ENCODE measurements at regions not wholly inside any gene's neighbourhood (a gene's known extent, or its start where the extent isn't known, plus 50 kb on each side); places are given as distances from the start of the nearest gene placed in this dataset.

GRCh38 chr18:77948567-77948966, 698.9 kb downstream of the GALR1 start:
- Histone ChIP-seq H3K4me1 (ENCODE audit: control insufficient read depth, insufficient read depth, low read length, unreplicated experiment) (no peaks in the 10 kb centered on the region), H2AFZ (ENCODE audit: low read length, unreplicated experiment) (no peak overlapping the region), H3K79me2 (ENCODE audit: control insufficient read depth, insufficient read depth, low read length, unreplicated experiment) (no peaks in the 10 kb centered on the region), H3K27me3 (ENCODE audit: insufficient read depth, low read length) (no peaks in the 10 kb centered on the region), H3K36me3 (ENCODE audit: insufficient read depth, low read length) (no peaks in the 10 kb centered on the region), H3K4me3 (ENCODE audit: low read depth, low read length) (no peak overlapping the region), H3K27ac (ENCODE audit: low read depth, low read length) (no peak overlapping the region)

DNA sequence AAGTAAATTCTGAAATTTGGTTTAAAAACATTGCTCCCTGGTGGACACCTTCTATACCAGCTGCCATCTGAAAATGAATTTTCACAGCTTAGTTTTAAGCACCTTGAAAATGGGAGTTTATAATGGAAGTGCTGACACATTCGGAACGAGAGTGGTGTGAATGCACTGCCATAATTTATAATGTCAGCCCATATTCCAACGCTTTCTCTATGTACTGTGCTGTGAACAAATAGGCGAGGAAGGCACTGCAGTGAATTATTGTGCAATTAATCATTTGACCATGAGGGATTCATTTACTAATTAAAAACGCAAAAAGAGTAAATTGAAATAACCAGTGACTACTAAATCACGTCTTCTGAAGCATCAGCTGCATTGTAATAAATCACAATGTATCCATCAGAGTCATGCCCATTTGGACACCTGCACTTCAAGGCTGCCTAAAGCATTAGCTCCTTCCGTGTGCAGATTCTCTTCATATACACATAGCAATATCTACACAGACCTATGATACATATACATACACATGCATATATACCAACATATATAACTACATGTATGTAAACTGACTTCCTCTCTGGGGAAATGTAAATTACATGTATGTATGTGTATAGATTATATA, 699.8 kb downstream of the GALR1 start:
- H3K79me2 ChIP-seq (ENCODE audit: control insufficient read depth, insufficient read depth, low read length, unreplicated experiment) = no peaks in the 10 kb centered on the region
- no peak overlapping the region for H2AFZ ChIP-seq (ENCODE audit: low read length, unreplicated experiment)
- H3K36me3 ChIP-seq (ENCODE audit: insufficient read depth, low read length) = no peaks in the 10 kb centered on the region
- no peak overlapping the region for H3K4me3 ChIP-seq (ENCODE audit: low read depth, low read length)
- no peaks in the 10 kb centered on the region for H3K4me1 ChIP-seq (ENCODE audit: control insufficient read depth, insufficient read depth, low read length, unreplicated experiment)
- H3K27me3 ChIP-seq (ENCODE audit: insufficient read depth, low read length) = no peaks in the 10 kb centered on the region
- H3K27ac ChIP-seq (ENCODE audit: low read depth, low read length) = no peak overlapping the region

DNA sequence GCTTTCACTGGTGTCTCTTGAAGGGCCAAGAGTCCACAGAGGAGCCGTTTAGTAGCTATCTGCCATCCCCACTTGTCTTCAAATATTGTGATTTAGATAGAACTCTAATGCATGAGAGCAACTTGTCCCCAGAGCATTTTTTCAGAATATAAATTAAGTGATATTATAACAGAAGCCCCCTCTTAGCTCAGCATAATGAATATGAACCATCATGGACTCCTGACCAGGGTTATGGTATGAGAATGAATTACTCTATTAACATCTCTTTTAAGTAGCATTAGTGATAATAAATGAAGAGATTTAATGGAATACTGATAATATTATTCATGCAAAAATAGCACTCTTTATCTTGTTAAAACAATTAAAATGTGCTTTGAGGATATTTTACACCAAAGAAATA, 709.6 kb downstream of the GALR1 start:
- Histone ChIP-seq H3K36me3 (ENCODE audit: insufficient read depth, low read length) (no peaks in the 10 kb centered on the region), H2AFZ (ENCODE audit: low read length, unreplicated experiment) (no peak overlapping the region), H3K4me3 (ENCODE audit: low read depth, low read length) (no peak overlapping the region), H3K27ac (ENCODE audit: low read depth, low read length) (no peak overlapping the region), H3K79me2 (ENCODE audit: control insufficient read depth, insufficient read depth, low read length, unreplicated experiment) (no peaks in the 10 kb centered on the region), H3K27me3 (ENCODE audit: insufficient read depth, low read length) (no peaks in the 10 kb centered on the region), H3K4me1 (ENCODE audit: control insufficient read depth, insufficient read depth, low read length, unreplicated experiment) (no peaks in the 10 kb centered on the region)

DNA sequence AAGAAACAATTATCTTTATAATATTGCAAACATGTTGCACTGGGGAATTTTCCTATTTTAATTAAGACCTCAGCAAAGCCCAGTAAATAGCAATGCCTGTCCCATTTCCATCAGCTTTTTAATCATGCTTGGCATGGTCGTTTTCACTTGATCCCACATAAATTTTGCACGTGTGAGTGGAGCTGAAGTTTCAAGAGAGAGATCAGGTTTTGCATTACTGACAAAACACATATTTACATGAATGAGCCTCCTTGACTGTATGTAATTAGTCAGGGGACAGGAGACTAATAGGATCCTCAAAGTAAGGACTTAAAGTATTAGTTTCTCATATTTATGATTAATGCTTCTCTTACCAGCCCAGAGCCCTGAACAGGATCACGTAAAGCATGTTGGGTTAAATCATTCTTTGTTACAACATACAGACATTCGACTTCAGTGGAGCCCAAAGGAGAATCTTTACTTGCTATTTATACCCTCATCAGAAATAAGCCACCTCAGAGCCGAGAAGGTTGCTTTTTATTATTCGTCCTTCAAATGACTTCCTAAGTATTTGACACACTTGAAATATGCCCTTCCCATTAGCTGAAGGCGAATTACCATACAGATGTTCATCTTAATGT, 711.3 kb downstream of the GALR1 start:
- Histone ChIP-seq H3K79me2 (ENCODE audit: control insufficient read depth, insufficient read depth, low read length, unreplicated experiment) (no peaks in the 10 kb centered on the region), H3K4me3 (ENCODE audit: low read depth, low read length) (no peak overlapping the region), H3K27ac (ENCODE audit: low read depth, low read length) (no peak overlapping the region), H3K36me3 (ENCODE audit: insufficient read depth, low read length) (no peaks in the 10 kb centered on the region), H2AFZ (ENCODE audit: low read length, unreplicated experiment) (no peak overlapping the region), H3K4me1 (ENCODE audit: control insufficient read depth, insufficient read depth, low read length, unreplicated experiment) (no peaks in the 10 kb centered on the region), H3K27me3 (ENCODE audit: insufficient read depth, low read length) (no peaks in the 10 kb centered on the region)

DNA sequence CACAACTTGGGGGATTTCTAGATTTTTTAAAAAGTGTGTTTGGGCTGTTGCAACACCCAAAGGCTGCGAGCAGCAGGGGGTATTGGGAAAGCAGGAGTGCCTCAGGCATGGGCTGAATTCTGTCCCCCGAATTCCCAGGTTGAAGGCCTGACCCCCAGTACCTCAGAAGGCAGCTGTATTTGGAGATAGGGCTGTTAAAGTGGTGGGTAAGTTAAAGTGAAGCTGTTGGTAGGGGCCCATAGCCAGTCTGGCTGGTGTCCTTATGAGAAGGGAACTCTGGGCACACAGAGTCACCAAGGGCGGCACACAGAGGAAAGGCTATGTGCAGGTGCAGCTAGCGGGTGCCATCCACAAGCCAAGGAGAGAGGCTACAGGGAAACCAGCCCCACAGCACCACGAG, 717.4 kb downstream of the GALR1 start:
- no peaks in the 10 kb centered on the region for H3K4me1 ChIP-seq (ENCODE audit: control insufficient read depth, insufficient read depth, low read length, unreplicated experiment)
- H3K27ac ChIP-seq (ENCODE audit: low read depth, low read length) = no peak overlapping the region
- H3K27me3 ChIP-seq (ENCODE audit: insufficient read depth, low read length) = no peaks in the 10 kb centered on the region
- H2AFZ ChIP-seq (ENCODE audit: low read length, unreplicated experiment) = no peak overlapping the region
- no peaks in the 10 kb centered on the region for H3K79me2 ChIP-seq (ENCODE audit: control insufficient read depth, insufficient read depth, low read length, unreplicated experiment)
- H3K36me3 ChIP-seq (ENCODE audit: insufficient read depth, low read length) = no peaks in the 10 kb centered on the region
- H3K4me3 ChIP-seq (ENCODE audit: low read depth, low read length) = no peak overlapping the region

GRCh38 chr18:77967791-77968190, 718.1 kb downstream of the GALR1 start:
- Histone ChIP-seq H2AFZ (ENCODE audit: low read length, unreplicated experiment) (no peak overlapping the region), H3K36me3 (ENCODE audit: insufficient read depth, low read length) (no peaks in the 10 kb centered on the region), H3K4me1 (ENCODE audit: control insufficient read depth, insufficient read depth, low read length, unreplicated experiment) (no peaks in the 10 kb centered on the region), H3K79me2 (ENCODE audit: control insufficient read depth, insufficient read depth, low read length, unreplicated experiment) (no peaks in the 10 kb centered on the region), H3K4me3 (ENCODE audit: low read depth, low read length) (no peak overlapping the region), H3K27me3 (ENCODE audit: insufficient read depth, low read length) (no peaks in the 10 kb centered on the region), H3K27ac (ENCODE audit: low read depth, low read length) (no peak overlapping the region)

DNA sequence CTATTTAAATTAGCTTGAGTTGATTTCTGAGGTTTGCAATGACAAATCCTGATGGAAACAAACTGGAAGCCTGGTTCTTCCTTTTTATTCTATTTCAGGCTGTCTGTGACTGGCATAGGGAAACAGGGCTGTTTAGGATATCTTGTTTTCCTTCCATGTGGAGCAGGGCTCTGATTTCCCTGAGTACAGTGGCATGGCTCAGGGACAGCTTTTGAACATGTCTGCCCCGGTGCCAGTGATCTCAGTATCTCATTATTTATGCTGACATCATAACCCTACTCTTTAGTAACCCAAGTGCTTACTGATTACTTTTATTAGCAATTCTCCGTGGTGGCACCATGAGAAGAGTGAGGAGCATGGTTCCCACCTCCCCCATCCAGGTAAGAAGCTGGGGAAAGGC, 720.3 kb downstream of the GALR1 start:
- H3K36me3 ChIP-seq (ENCODE audit: insufficient read depth, low read length) = no peaks in the 10 kb centered on the region
- H3K4me3 ChIP-seq (ENCODE audit: low read depth, low read length) = no peak overlapping the region
- H3K27ac ChIP-seq (ENCODE audit: low read depth, low read length) = no peak overlapping the region
- no peaks in the 10 kb centered on the region for H3K79me2 ChIP-seq (ENCODE audit: control insufficient read depth, insufficient read depth, low read length, unreplicated experiment)
- no peak overlapping the region for H2AFZ ChIP-seq (ENCODE audit: low read length, unreplicated experiment)
- H3K27me3 ChIP-seq (ENCODE audit: insufficient read depth, low read length) = no peaks in the 10 kb centered on the region
- no peaks in the 10 kb centered on the region for H3K4me1 ChIP-seq (ENCODE audit: control insufficient read depth, insufficient read depth, low read length, unreplicated experiment)

GRCh38 chr18:77970814-77971213, 721.2 kb downstream of the GALR1 start:
- H3K27ac ChIP-seq (ENCODE audit: low read depth, low read length) = no peak overlapping the region
- no peak overlapping the region for H2AFZ ChIP-seq (ENCODE audit: low read length, unreplicated experiment)
- H3K4me3 ChIP-seq (ENCODE audit: low read depth, low read length) = no peak overlapping the region

DNA sequence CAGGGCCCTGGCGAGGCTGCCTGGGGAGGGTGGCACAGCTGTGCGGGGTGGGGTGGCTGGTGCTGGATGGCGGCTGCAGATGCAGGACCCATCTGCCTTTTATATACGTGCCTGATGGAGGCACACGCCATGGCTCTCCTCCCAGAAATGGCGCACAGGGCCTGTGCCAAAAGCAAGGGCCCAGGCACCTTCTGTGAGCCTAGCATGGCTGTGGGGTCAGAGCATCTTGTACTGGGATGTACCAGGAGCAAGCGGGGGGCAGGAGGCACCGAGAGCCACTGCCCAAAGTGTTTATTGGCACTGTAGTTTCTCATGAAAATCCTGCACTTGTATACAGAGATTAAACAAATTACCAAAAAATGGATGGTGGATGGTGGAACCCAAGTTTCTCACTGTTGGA, 724.1 kb downstream of the GALR1 start:
- Histone ChIP-seq H2AFZ (ENCODE audit: low read length, unreplicated experiment) (no peak overlapping the region), H3K27me3 (ENCODE audit: insufficient read depth, low read length) (no peaks in the 10 kb centered on the region)

More at GRCh38 chr18:77970814-77971213, 721.2 kb downstream of the GALR1 start:
- no peaks in the 10 kb centered on the region for H3K4me1 ChIP-seq (ENCODE audit: control insufficient read depth, insufficient read depth, low read length, unreplicated experiment)
- no peaks in the 10 kb centered on the region for H3K27me3 ChIP-seq (ENCODE audit: insufficient read depth, low read length)
- no peaks in the 10 kb centered on the region for H3K36me3 ChIP-seq (ENCODE audit: insufficient read depth, low read length)
- H3K79me2 ChIP-seq (ENCODE audit: control insufficient read depth, insufficient read depth, low read length, unreplicated experiment) = no peaks in the 10 kb centered on the region

DNA sequence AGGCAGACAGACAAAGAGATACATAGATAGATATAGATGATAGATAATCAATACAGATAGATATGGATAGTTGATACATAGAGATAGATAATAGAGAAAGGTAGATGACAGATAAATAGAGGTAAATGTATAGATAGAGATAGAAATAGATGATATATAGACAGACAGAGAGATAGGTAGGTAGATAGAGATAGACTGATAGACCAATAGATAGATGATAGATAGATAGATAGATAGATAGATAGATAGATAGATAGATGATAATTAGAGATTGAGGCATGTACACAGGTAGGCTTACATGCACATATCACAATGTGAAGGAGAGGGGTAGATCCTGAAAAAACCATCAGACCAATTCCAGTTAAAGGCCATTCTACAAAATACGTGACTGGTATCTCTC, 724.7 kb downstream of the GALR1 start:
- H2AFZ ChIP-seq (ENCODE audit: low read length, unreplicated experiment) = no peak overlapping the region
- H3K4me3 ChIP-seq (ENCODE audit: low read depth, low read length) = no peak overlapping the region
- no peaks in the 10 kb centered on the region for H3K79me2 ChIP-seq (ENCODE audit: control insufficient read depth, insufficient read depth, low read length, unreplicated experiment)
- no peaks in the 10 kb centered on the region for H3K27me3 ChIP-seq (ENCODE audit: insufficient read depth, low read length)
- H3K4me1 ChIP-seq (ENCODE audit: control insufficient read depth, insufficient read depth, low read length, unreplicated experiment) = no peaks in the 10 kb centered on the region
- H3K36me3 ChIP-seq (ENCODE audit: insufficient read depth, low read length) = no peaks in the 10 kb centered on the region
- H3K27ac ChIP-seq (ENCODE audit: low read depth, low read length) = no peak overlapping the region

More for the DNA sequence above, 724.1 kb downstream of the GALR1 start:
- Histone ChIP-seq H3K4me3 (ENCODE audit: low read depth, low read length) (no peak overlapping the region), H3K36me3 (ENCODE audit: insufficient read depth, low read length) (no peaks in the 10 kb centered on the region), H3K79me2 (ENCODE audit: control insufficient read depth, insufficient read depth, low read length, unreplicated experiment) (no peaks in the 10 kb centered on the region), H3K4me1 (ENCODE audit: control insufficient read depth, insufficient read depth, low read length, unreplicated experiment) (no peaks in the 10 kb centered on the region), H3K27ac (ENCODE audit: low read depth, low read length) (no peak overlapping the region)

DNA sequence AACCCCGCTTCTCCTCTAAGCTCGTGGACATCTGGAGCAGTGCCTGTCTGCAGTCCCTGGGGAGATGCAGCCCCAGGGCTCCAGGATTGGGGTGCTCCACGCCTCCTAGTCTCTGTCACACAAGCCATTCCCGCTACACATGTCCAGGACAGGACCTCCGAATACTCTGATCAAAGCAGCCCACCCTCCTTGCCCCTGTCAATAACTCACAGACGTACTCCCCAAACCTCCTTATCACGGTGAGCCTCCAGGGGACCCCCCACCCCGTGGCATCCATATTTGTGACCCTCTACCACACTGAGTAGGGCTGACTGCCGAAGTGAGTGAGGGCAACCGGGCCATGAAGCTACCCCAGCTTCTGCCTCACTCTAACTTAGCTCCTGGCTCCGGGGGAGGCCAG, 727.7 kb downstream of the GALR1 start:
- H3K4me1 ChIP-seq (ENCODE audit: control insufficient read depth, insufficient read depth, low read length, unreplicated experiment) = no peaks in the 10 kb centered on the region
- H3K36me3 ChIP-seq (ENCODE audit: insufficient read depth, low read length) = no peaks in the 10 kb centered on the region
- no peak overlapping the region for H2AFZ ChIP-seq (ENCODE audit: low read length, unreplicated experiment)
- no peaks in the 10 kb centered on the region for H3K79me2 ChIP-seq (ENCODE audit: control insufficient read depth, insufficient read depth, low read length, unreplicated experiment)
- no peak overlapping the region for H3K4me3 ChIP-seq (ENCODE audit: low read depth, low read length)
- no peak overlapping the region for H3K27ac ChIP-seq (ENCODE audit: low read depth, low read length)
- H3K27me3 ChIP-seq (ENCODE audit: insufficient read depth, low read length) = no peaks in the 10 kb centered on the region
